ENCODE measurements at regions not wholly inside any gene's neighbourhood (a gene's known extent, or its start where the extent isn't known, plus 50 kb on each side); places are given as distances from the start of the nearest gene placed in this dataset.

DNA sequence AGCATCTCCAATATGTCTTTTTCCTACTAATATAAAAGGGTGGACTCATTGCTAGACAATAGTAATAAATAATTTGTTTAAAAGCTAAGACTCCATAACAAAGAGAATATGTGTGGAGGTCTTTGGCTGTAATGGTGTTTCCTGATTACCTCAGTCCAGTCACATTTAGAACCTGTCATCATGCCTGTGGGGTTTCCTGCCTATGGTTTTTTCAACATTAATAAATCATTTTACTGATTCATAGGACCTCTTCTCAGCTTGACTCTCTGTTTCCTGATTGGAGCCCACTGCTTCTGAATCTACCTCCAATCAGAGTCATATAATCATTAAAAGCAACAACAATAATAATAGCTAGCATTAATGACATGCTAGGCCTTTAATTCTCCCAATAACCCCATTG, 52.4 kb upstream of the GNAI1 start:
- intact Hi-C loops (cut with DNase I), result no loop called here
- no peak for ATAC-seq

DNA sequence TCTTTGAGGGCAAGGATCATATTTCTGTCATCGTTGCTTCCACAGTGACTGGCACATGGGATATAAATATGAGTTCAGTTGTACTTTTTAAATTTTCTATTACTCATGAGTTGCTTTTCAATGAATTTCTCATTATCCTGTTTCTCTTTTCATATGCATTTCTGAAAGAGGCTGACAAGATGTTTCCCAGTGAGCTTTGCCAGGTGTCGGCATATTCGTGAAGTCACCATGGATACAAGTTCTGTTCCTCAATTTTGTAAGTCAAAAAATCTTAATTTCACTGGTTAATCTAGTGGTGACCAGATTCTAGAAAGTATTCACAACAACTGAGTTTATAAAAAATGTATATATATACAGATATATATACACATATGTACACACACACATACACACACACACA, 55.7 kb upstream of the GNAI1 start:
- 85 to 93% methylated on average over 3 of the region's 3 CpGs for WGBS, 2 donors
- Histone ChIP-seq H3K27ac (no peak overlapping the region), H3K4me3 (no peak overlapping the region), H3K27me3 (no peaks in the 10 kb centered on the region), H3K9me3 (no peaks in the 10 kb centered on the region), H3K36me3 (no peaks in the 10 kb centered on the region), H3K4me1 (peaks cover 0 to 11% (median 0%) of the 10 kb centered on the region in 9 donors)
- TF ChIP-seq, protein P1, sequence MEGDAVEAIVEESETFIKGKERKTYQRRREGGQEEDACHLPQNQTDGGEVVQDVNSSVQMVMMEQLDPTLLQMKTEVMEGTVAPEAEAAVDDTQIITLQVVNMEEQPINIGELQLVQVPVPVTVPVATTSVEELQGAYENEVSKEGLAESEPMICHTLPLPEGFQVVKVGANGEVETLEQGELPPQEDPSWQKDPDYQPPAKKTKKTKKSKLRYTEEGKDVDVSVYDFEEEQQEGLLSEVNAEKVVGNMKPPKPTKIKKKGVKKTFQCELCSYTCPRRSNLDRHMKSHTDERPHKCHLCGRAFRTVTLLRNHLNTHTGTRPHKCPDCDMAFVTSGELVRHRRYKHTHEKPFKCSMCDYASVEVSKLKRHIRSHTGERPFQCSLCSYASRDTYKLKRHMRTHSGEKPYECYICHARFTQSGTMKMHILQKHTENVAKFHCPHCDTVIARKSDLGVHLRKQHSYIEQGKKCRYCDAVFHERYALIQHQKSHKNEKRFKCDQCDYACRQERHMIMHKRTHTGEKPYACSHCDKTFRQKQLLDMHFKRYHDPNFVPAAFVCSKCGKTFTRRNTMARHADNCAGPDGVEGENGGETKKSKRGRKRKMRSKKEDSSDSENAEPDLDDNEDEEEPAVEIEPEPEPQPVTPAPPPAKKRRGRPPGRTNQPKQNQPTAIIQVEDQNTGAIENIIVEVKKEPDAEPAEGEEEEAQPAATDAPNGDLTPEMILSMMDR (IDR thresholded peaks at IDR 0.05), result no peak
- intact Hi-C loops (cut with DNase I), result loop anchor here in 1 of 10 donors (10.0 kb wide), 1 partner anchor 56 kb away; the partner anchor contains the start of gene GNAI1
- DNase-seq (no peak), ATAC-seq (no peak)

More for the DNA sequence above, 52.4 kb upstream of the GNAI1 start:
- Histone ChIP-seq H3K4me1 (peaks cover 0 to 11% (median 0%) of the 10 kb centered on the region in 9 donors), H3K4me3 (no peak overlapping the region), H3K27ac (no peak overlapping the region), H3K27me3 (no peaks in the 10 kb centered on the region), H3K36me3 (no peaks in the 10 kb centered on the region), H3K9me3 (peaks cover 0 to 8% (median 0%) of the 10 kb centered on the region in 11 donors)
- TF ChIP-seq, protein P1 (IDR thresholded peaks at IDR 0.05), result no peak
- no peak for DNase-seq

DNA sequence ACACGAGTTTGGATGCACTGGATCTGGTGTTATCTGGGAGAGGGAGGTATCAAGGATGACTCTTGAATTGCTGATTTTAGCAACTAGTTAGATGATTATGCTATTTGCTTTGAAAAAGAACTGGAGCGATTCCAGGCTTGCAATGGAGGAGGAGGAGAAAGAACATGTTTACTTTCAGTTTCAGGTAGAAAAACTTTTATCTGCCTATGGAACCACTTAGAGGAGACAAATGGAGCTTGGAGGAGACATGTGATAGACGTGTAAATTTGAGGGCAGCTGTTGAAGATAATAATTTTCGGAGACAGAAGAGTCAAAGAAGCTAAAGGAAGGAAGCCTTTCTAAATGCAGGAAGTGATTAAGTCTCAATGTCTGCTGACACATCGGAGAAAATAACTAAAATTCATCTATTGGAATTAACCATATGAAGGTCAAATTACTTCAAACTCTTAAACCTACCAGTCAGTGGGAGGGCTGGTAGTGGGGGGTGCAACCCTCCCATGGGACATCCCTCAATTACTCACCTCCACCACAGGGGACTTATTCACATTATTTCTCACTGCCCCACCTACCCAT, 56.4 kb upstream of the GNAI1 start:
- H3K4me3 ChIP-seq, result peak overlapping the region in 9 of 10 donors; percentile 5 to 49 (median 39)
- no peaks in the 10 kb centered on the region for H3K27me3 ChIP-seq
- intact Hi-C loops (cut with DNase I), result loop anchor here in 1 of 10 donors (10.0 kb wide), 1 partner anchor 57 kb away; the partner anchor contains the start of gene GNAI1
- ATAC-seq (no peak), DNase-seq (no peak)
- WGBS, 2 donors, result 18 to 37% methylated on average over 5 of the region's 5 CpGs
- TF ChIP-seq, protein P1 (IDR thresholded peaks at IDR 0.05), result no peak
- H3K4me1 ChIP-seq, result peaks cover 0 to 11% (median 0%) of the 10 kb centered on the region in 9 donors
- no peak overlapping the region for H3K27ac ChIP-seq
- peaks cover 0 to 5% (median 0%) of the 10 kb centered on the region in 11 donors for H3K9me3 ChIP-seq
- no peaks in the 10 kb centered on the region for H3K36me3 ChIP-seq

DNA sequence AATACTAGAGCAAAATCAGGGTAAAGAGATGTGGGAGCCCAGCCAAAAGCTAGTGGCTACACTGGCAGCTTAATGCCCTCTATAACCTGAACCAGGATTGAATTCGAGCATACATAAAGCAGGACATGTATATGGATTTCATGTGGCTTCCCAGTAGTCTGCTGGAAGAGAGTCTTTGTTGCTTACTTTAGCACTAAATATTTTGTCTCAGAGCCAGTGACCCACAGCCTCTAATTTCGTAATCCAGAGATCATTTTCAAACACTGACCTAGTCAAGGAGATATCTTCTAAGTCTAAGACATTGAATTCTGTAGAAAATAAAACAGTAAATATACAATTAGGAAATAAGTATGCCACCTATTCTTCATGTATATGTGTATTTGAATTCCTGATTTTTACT, 64.2 kb upstream of the GNAI1 start:
- no peak overlapping the region for H3K4me3 ChIP-seq
- H3K4me1 ChIP-seq, result no peaks in the 10 kb centered on the region
- WGBS, 2 donors, result 48 to 81% methylated on average over 2 of the region's 2 CpGs
- ATAC-seq (no peak), DNase-seq (no peak)
- TF ChIP-seq, protein P1 (IDR thresholded peaks at IDR 0.05), result no peak
- intact Hi-C loops (cut with DNase I), result loop anchor here in 1 of 10 donors (10.0 kb wide), 1 partner anchor 64 kb away; the partner anchor contains the start of gene GNAI1
- H3K9me3 ChIP-seq, result peaks cover 0 to 19% (median 7%) of the 10 kb centered on the region in 11 donors
- H3K27me3 ChIP-seq, result no peaks in the 10 kb centered on the region
- no peak overlapping the region for H3K27ac ChIP-seq
- no peaks in the 10 kb centered on the region for H3K36me3 ChIP-seq
